Smooth muscle cell of the brain vasculature (primary cell): ENCODE measurements at regions not wholly inside any gene's neighbourhood (a gene's known extent, or its start where the extent isn't known, plus 50 kb on each side); places are given as distances from the start of the nearest gene placed in this dataset.

Experiments
- DNase-seq: peaks from one replicate; pipeline ENCODE4 v3.0.0-alpha.2; 2012; ENCODE audit warnings: low read depth, low spot score

DNA sequence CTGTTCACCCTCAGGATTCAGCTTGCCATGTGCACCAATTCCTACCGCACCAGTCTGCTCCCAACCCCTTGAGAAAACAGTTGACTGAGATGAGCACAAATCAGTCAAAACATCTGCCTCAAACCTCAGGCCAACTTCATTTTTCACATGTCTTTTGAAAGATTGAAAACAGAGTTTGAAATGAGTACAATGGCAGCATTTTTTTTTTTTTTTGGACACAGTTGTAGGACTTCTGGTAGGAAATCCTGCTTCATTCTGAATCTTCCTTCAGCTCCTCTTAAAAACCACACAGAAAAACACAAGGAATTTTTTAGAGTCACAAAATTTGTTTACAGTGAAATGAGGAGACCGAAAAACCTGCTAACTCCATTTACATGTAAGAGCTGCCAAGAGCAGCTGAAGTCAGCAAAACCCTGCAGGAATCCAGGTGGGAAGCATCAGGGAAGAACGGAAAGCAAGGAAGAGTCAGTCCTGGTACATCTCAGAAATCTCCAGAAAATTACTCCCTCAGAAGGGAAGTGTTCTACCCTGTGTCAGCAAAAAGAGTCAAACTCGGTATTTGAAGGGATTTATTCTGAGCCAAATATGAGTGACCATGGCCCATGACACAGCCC is 100.3 kb upstream of the TMTC1 start:
- no peak for DNase-seq

DNA sequence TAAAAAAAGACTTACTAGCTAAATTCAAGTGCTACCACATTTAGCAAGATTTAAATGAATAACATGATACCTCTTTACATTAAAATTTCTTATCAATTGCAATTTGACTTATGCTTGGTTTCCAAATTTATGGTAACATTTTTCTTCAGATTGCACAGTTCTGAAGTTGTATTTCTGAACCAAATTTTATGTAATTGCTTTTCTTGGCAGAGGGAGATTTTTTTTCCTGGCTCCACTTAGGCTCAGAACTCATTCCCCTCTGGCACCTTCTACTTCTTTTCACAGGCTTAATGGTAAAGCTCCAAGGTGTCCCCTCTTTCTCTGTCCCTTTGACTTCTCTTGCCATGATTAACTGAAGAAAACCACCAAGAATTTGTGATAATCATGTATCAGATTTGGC is 99.8 kb upstream of the TMTC1 start:
- DNase-seq = no peak

DNA sequence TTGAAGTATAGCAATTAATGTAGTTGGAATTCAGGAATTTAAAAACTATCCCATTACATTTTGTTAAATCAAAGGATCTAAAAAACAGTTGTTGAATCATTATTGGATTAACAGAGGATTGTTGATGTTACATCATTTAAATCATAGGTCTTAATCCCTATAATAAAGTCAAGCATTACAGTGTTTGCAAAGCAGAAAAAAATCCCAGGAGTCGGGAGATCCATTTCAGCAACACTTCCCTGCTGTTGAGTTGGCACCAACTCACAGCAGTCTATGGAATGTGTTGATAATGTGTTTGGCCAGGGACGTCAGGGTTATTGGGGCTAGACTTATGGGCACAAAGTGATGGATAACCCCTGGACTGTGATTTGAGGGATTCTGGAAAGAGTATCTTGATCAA is 99.1 kb upstream of the TMTC1 start:
- DNase-seq = no peak

DNA sequence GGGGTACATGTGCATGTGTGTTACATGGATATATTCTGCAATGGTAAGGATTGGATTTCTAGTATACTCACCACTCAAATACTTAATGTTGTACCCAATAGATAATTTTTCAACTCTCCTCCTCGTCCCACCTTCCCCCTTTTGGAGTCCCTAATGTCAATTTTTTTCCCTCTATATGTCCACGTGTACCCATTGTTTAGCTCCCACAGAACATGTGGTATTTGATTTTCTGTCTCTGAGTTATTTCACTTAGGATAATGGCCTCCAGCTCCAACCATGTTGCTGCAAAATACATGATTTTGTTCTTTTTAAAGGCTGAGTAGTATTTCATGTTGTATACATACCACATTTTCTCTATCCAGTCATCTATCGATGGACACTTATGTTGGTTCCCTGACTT is 97.2 kb upstream of the TMTC1 start:
- no peak for DNase-seq

DNA sequence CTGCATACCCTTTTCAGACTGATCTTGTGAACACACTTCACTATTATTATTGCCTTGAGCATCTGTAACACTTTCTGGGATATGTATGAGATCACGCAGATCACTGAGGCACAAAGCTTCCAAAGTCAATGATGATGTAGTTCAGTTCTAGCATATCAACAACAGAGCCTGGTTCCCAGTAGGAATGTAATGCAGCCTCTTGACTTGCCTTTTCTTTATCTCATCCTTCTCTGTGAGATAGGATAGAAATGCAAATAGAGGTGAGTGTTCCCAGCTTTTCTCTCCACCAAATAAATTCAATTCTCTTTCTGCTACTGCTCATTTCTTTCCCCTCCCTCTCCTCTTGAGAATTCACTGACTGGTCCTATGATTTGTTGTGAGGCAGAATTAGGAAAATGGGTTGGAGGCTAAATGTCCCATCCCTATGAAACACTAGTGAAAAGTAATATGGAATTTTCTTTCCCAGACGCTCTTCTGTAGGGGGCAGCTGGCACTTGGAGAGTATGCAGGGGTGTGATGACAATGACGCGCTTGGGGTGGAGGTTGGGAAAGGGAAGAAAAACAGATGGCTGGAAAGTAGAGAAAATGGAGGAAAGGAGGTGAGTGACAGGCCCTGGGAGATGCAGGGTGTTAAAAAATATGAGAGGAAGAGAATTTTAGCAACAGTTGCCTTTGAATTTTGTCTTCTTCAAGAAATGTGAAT is 96.0 kb upstream of the TMTC1 start:
- DNase-seq = no peak

DNA sequence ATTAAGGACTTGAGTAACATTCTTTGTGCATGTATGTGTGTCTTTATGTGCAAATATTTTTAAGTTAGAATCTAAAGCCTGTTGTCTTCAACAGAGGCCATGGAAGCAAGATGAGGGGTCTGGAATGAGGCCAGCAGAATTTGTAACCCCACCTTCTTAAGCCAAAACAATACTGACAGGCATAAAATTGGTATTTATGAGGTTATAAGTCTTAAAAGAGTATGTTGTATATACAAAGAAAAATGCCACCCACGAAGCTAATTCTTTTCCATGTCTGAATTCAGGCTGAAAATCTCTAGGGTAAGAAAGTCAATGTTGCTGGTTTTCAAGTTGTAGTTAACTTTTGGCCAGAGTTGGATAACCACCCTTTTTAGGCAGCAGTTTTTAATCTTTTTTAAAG is 86.2 kb upstream of the TMTC1 start:
- no peak for DNase-seq

DNA sequence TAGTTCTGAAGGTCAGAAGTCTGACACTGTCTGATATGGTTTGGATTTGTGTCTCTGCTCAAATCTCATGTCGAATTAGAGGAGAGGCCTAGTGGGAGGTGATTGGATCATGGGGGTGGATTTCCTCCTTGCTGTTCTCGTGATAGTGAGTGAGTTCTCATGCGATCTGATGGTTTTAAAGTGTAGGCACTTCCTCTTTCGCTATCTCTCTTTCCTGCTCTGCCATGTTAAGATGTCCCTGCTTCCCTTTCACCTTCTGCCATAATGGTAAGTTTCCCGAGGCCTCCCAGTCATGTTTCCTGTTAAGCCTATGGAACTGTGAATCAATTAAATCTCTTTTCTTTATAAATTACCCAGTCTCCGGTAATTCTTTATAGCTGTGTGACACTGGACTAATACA is 84.1 kb upstream of the TMTC1 start:
- DNase-seq = no peak

DNA sequence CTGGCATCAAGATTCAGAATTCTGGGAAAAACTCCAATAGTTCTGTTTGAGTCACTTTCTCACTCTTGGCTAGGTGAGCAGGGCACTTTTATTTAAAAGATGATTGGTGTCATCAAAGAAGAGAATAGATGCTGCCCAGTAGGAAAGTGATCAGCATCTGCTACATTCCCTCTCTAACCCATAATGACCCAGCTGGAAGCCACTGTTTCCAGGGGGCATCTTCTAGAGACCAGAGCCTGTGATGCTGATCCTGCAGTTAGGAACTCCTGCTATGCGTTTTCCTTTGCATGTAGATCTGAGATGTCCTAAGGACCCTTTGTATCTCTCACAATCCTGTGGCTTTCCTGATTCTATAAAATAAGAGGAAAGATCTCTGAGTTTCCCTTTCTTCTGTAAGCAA is 79.9 kb upstream of the TMTC1 start:
- DNase-seq = no peak

DNA sequence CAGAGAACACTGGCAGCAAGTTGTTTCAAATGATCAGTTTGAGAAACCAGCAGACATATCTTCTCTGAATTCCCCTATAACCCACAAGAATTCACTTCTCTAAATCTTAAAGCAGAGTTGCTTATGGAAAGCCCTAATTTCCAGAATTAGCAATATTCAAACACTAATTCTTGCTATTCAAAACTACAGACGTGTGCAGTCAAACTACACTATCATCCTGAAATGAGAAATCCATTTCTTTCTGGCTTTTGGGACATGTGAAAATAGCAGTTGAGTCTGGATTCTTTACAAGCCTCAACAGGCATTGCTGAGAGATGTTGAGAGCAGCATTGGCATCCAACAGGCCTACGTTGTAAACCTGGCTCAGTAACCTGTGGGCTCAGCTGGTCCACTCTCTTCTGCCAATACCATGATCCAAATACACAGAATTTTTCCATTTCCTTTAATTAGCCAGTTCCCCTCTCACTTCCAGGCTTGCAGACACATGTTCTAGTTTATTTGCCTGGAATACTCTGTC is 74.6 kb upstream of the TMTC1 start:
- no peak for DNase-seq

DNA sequence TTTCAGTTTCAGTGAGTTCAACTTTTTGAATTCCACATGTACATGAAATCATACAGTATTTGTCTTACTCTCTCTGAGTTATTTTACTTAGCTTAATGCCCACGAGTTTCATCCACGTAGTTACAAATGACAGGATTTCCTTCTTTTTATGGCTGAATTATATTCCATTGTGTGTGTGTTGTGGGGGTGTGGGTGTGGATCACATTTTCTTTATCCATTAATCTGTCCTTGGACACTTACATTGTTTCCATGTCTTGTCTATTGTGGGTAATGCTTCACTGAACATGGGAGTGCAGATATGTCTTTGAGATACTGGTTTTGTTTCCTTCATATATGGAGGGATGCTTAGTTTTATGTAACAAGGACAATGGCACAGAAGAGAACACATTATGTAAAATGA is 63.5 kb upstream of the TMTC1 start:
- no peak for DNase-seq

DNA sequence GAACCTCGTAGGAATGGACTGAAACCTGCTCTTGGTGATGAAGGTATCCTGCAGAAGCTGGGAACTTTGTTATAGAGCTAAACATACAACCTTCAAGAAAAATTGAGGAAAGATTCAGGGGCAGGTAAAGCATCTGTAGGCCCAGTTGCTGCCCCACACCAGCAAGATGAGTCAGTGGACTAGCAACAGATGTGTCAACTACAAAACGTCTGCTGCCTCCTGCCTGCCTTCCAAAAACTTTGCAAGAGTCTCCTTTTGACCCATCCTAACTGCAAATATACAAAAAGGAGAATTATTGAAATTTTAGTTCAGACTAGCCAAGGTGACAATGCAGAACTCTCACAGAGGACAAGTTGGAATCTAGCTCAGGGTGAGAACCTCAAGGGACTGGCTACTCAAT is 60.9 kb upstream of the TMTC1 start:
- DNase-seq = no peak

DNA sequence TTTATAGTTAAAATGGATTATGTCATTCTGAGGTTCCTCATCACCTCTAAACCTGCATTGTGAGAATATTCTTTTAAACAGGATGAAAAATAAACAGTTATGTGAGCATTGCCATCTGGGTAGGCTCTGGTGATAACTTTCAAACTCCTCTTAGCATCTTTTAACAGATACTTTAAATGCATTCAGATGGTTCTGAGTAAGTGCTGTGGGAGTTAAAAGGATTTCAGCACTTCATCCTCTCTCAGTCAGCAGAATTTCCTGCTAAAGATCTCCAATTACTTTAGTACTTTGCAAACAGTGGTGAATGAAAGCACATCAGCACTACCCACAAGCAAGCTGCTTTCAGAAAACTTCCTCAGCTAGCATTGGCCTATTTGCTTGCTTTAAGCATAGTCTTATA is 59.3 kb upstream of the TMTC1 start:
- DNase-seq = no peak

DNA sequence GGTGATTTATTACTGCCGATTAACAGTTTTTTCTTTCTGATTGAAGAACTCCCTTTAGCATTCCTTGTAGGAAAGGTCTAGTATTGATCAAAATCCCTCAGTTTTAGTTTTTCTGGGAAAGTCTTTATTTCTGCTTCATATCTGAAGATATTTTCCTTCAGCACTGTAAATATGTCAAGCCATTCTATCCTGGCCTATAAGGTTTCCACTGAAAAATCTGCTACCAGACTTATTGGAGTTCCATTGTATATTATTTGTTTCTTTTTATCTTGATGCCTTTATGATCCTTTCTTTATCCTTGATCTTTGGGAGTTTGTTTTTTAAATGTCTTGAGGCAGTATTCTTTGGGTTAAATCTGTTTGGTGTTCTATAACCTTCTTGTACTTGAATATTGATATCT is 55.0 kb upstream of the TMTC1 start:
- DNase-seq = no peak
